HG03103 (cell line): ENCODE measurements at regions not wholly inside any gene's neighbourhood (a gene's known extent, or its start where the extent isn't known, plus 50 kb on each side); places are given as distances from the start of the nearest gene placed in this dataset.

Source experiments
- ATAC-seq: cut with Tn5 transposase; IDR thresholded peaks from one replicate; pipeline ENCODE4 v1.9.1; 2021; ENCODE audit warnings: low read depth; ENCODE audit not compliant: unreplicated experiment

DNA sequence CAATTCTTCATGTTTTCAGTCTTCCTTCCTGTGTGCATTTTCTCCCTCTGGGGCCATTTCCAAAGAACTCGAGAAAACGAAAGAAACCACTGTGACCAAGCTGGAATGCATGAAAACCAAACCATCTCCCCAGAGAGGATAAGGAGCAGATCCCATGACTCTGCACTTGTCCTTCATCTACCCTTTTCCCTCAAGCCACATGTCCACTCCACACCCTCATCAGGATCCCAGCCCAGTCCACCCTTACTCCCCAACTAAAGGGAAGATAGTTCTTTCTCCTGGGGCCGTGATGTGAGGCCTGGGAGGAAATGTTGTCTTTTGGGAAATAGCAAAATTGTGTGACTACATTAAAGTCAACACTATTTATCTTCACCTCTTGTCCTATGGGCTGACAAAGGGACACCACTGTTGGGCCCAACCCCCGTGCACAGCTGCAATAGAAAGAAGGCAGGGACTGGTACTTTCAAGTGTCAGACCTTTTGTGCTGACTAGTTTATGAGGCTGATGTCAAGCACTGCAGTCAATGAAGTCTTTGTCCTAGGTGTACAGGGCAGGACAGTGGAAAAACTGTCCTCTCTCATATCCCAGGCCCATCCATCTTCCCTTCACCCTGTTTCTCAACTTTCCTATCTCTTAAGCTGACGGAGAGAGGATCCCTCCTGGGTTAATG, 487.1 kb upstream of the NR2F2 start:
- no peak for ATAC-seq

GRCh38 chr15:95845862-95846515, 484.5 kb upstream of the NR2F2 start:
- no peak for ATAC-seq

GRCh38 chr15:95848126-95848525, 482.4 kb upstream of the NR2F2 start:
- no peak for ATAC-seq

- ATAC-seq: no peak
Measured at GRCh38 chr15:95850837-95851236, 479.7 kb upstream of the NR2F2 start.

- ATAC-seq: no peak
Measured at GRCh38 chr15:95853350-95853749, 477.1 kb upstream of the NR2F2 start.

GRCh38 chr15:95857124-95857757, 473.3 kb upstream of the NR2F2 start:
- ATAC-seq: no peak

- ATAC-seq: no peak
Measured at GRCh38 chr15:95857758-95858157, 472.7 kb upstream of the NR2F2 start.

DNA sequence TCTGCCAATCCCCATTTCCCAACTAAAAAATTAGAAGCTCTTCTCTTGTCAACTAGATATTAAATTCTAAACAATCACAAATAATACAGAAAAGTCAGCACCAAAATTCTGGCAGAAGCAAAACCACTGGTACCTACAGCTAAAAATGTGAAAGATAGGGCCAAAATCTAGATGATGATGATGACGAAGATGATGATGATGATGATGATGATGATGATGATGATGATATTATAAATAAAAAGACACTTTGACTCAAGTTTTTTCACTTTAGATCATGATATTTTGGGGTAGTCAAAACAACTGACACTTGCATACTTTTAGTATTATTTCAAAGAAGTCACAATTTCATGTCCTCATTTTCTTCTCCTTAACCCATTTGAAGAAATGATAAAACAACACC, 470.1 kb upstream of the NR2F2 start:
- ATAC-seq: no peak

- ATAC-seq: no peak
Measured at GRCh38 chr15:95864467-95864886, 466.0 kb upstream of the NR2F2 start.

DNA sequence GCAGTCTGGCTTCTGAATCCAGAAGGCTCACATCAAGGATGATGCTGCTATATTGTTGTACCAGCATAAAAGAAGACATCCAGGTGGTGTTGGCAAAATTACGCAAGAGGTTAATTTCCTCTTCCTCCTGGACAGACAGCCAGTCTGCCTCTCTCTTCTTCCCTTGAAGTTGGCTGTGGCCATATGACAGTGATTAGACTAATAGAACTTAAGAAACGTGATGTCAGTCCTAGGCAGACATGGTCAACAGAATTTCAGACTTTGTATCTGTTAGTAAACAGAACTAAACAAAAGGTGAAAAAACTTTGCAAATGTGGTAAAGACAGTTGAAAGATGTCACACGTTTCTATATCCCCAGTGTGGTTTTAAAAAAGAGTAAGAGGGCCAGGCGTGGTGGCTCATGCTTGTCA, 465.2 kb upstream of the NR2F2 start:
- ATAC-seq: no peak

DNA sequence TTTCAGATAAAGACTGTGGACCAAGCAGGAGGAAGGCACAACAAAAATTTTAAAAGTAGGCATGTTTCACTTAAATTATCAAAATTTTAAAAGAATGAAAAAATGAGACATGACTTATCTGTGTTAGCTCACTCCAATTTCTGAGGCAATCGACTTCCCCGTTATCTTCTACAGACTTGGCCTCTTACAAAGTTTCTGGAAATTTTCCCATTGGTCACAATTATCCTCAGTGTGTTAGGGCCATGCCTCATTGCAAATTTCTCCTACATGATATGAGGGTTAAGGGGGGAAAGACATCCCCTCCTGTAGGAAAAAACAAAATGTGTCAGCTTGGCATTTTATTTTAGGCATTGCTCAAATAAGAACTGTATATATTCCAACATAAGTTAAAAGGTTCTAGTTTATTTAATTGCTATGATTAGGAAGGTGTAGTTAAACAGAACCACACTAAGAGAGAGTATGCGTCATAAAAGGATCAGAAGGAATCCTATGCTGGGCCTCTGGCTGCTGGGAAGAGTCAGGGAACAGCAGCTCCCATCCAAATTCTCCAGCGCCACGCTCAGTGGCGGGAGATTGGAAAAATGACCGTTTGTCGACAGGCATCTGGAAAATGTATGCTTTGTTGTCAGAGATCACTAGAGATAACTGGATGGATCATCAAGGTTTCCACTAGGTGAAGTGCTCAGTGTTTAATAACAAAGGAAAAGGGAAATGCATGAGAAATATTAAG, 463.6 kb upstream of the NR2F2 start:
- ATAC-seq: no peak

DNA sequence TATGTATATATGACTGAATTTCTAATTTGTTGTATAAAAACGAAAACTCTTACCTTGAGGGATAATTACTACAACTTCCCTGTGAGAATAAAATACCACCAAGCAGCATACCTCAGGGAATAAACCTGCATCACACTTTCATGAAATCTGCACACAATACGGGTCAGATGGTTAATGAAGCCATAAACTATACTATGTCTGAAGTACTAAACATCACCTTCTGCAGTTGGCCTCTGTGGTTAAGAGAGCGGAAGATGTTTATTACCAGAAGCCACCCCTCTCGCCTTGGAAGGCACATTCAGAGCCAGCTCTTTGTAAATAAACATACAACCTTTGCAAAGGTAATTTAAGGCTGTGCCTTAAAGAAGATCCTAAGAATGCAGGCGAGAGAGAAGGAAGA, 462.1 kb upstream of the NR2F2 start:
- ATAC-seq: no peak

- no peak for ATAC-seq
Measured at GRCh38 chr15:95868970-95869369, 461.5 kb upstream of the NR2F2 start.

- ATAC-seq: no peak
Measured at GRCh38 chr15:95869920-95870319, 460.6 kb upstream of the NR2F2 start.

DNA sequence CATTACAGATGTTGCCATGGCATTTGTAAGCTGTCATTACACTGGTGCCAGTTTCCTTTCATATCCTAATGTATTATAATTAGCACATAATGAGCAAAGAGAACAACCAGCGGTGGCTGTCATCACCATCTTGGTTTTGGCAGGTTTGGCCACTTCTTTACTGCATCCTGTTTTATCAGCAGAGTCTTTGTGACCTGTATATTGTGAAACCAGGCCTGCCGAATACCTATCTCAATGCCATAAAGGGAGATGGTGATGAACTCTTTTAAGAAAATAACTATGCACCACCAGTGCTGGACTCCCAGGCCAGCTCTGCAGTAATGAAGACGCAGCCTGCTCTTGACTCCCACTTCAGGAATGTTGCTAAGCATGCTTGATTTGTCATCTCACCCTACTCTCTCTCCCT, 458.1 kb upstream of the NR2F2 start:
- no peak for ATAC-seq

GRCh38 chr15:95874637-95875036, 455.9 kb upstream of the NR2F2 start:
- ATAC-seq: no peak

DNA sequence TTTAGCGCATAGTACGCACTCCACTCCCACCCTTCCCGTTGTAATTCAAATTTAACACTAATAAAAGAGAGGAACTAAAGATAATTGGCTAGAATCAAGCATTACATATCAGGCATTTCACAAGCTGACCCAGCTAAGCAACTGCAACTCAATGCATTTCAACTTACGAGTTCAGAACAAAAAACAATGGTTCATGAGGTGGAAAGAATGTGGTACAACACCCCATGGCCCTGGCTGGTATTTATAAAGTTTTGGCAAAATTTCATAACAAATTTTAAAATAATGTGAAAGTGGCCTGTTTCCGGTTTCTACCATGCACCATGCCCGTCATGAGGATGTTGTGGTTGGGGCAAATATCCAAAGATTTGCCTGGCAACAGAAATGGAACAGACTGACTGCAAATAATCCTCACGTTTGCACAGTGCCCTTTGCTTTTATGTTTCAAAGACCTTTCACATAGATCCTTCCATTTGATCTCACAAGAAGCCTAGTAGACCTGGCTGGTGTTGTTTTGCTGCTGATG, 455.3 kb upstream of the NR2F2 start:
- no peak for ATAC-seq

DNA sequence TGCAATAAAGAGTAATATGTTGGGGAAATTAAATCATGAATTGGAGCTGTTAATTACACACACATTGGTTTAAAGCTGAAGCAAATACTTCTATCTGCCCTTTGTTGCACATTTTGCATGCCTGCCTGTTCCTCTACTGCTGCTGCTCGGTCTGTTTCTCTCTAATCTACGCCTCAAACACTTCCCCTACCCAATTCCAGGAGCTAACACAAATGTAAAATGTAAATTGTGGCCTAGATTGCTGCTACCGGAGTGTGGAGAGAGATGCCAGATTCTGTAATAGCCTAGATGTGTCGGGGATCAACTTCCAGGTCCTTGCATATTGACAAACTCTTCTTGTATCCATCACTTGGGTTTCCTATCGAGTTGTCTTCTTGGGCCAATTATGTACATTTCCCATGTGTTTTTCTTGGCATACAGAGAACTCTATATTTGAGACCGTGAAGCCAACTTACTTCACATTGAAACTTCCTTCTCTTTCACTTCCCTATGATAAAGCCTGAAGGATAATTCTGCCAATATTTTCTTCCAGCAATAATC, 450.4 kb upstream of the NR2F2 start:
- no peak for ATAC-seq

DNA sequence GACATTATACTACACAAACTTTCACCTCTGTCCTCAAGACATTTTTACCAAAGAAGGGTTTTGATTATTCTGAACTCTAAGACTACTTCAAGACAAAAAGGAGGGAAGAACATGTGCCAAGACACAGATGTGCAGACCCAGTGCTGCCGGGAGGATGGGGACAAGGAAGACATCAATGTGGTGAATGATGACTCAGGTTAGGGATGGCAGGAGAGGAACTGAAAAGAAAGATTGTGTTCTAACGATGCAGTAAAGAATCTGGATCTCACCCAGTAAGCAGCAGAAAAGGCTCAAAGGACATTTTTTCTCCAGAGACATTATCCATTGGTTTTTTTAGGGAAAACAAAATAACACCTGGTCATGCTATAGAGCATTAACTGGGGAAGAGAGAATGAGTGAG, 449.9 kb upstream of the NR2F2 start:
- ATAC-seq: no peak

GRCh38 chr15:95883064-95883463, 447.4 kb upstream of the NR2F2 start:
- no peak for ATAC-seq

DNA sequence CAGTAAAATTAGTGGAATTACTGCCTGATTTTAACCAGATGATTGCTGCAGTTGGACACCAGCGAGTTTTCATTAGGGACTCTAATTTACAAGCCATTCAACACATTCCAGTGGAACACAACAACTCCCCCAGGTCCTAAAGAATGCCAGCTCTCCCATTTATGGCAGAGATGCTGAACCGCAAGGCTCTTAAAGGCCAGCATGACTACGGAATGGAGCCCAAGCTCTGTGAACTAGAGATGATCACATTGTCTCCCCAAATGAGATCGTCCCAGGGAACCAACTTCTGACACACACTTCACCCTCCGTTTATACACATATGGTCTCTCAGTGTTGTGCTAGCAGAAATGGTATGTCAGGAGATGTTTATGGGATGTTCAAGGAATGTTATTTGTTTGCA, 446.2 kb upstream of the NR2F2 start:
- ATAC-seq: no peak
